ENCODE measurements at regions not wholly inside any gene's neighbourhood (a gene's known extent, or its start where the extent isn't known, plus 50 kb on each side); places are given as distances from the start of the nearest gene placed in this dataset.

- Histone ChIP-seq H3K4me3 (ENCODE audit: low read depth in 1 of 3, low read length in 3 of 3) (no peak overlapping the region), H3K9ac (ENCODE audit: low read depth in 1 of 2, low read length in 2 of 2) (no peak overlapping the region), H3K36me3 (ENCODE audit: control insufficient read depth in 4 of 4, insufficient read depth in 3 of 4, low read depth in 1 of 4, low read length in 3 of 4) (no peaks in the 10 kb centered on the region), H3K4me1 (ENCODE audit: control insufficient read depth in 4 of 4, insufficient read depth in 4 of 4, low read length in 3 of 4) (peaks cover 0 to 3% (median under 1%) of the 10 kb centered on the region in 4 donors), H3K27me3 (ENCODE audit: control insufficient read depth in 4 of 4, insufficient read depth in 4 of 4, low read length in 3 of 4) (no peaks in the 10 kb centered on the region), H3K27ac (ENCODE audit: low read depth in 1 of 2, low read length in 2 of 2) (no peak overlapping the region), H3K9me3 (ENCODE audit: control insufficient read depth in 4 of 4, low read length in 3 of 4) (no peaks in the 10 kb centered on the region)
- 57% methylated on average over 7 of the region's 7 CpGs for WGBS
- DNase-seq (ENCODE audit: low spot score), result no peak
- no peak for TF ChIP-seq MAX (IDR thresholded peaks at IDR 0.05)
- TF ChIP-seq, protein P1, sequence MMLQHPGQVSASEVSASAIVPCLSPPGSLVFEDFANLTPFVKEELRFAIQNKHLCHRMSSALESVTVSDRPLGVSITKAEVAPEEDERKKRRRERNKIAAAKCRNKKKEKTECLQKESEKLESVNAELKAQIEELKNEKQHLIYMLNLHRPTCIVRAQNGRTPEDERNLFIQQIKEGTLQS (IDR thresholded peaks at IDR 0.05), result no peak
- TF ChIP-seq CTCF (IDR thresholded peaks at IDR 0.05; ENCODE audit: low read depth, low read length, missing input control), result no peak
Measured at GRCh38 chr9:13586587-13587374, 307.3 kb upstream of the MPDZ start.

DNA sequence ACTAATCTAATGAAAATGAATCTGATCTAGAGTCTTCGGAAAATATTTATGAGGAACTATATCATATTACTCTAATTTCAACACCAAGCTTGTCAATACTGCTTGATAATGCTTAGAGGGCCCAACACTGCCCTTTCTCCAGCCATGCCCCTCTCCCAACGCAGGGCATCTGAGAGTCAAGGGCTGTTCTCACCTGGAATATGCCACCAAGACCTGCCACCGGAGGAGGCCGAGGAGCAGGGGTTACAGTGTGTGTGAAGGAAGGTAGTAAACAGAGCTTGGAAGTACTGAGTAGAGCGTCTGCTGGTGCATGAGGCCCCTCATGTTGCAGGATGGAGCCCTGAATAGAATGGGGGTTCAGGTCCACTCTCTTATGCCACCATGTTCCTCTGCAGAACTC is 301.3 kb upstream of the MPDZ start:
- DNase-seq (ENCODE audit: low spot score), result no peak
- Histone ChIP-seq H3K4me1 (ENCODE audit: control insufficient read depth in 4 of 4, insufficient read depth in 4 of 4, low read length in 3 of 4) (peaks cover 0 to 2% (median 0%) of the 10 kb centered on the region in 4 donors), H3K4me3 (ENCODE audit: low read depth in 1 of 3, low read length in 3 of 3) (no peak overlapping the region), H3K27me3 (ENCODE audit: control insufficient read depth in 4 of 4, insufficient read depth in 4 of 4, low read length in 3 of 4) (peaks cover 0 to 3% (median 0%) of the 10 kb centered on the region in 4 donors), H3K9ac (ENCODE audit: low read depth in 1 of 2, low read length in 2 of 2) (no peak overlapping the region), H3K27ac (ENCODE audit: low read depth in 1 of 2, low read length in 2 of 2) (no peak overlapping the region), H3K9me3 (ENCODE audit: control insufficient read depth in 4 of 4, low read length in 3 of 4) (no peaks in the 10 kb centered on the region), H3K36me3 (ENCODE audit: control insufficient read depth in 4 of 4, insufficient read depth in 3 of 4, low read depth in 1 of 4, low read length in 3 of 4) (no peaks in the 10 kb centered on the region)
- WGBS, result 85% methylated on average over 5 of the region's 5 CpGs
- TF ChIP-seq JUND (IDR thresholded peaks at IDR 0.05) (no peak), SP1 (IDR thresholded peaks at IDR 0.05) (no peak), RXRA (IDR thresholded peaks at IDR 0.05) (no peak), HNF4G (IDR thresholded peaks at IDR 0.05) (no peak), CTCF (IDR thresholded peaks at IDR 0.05; ENCODE audit: low read depth, low read length, missing input control) (no peak), MAX (IDR thresholded peaks at IDR 0.05) (no peak), RAD21 (IDR thresholded peaks at IDR 0.05) (no peak), FOXA1 (IDR thresholded peaks at IDR 0.05) (no peak), NR2F2 (IDR thresholded peaks at IDR 0.05) (no peak), HNF4A (conservative IDR thresholded peaks at IDR 0.05) (no peak), FOXA2 (IDR thresholded peaks at IDR 0.05) (no peak), YY1 (IDR thresholded peaks at IDR 0.05) (no peak), EGR1 (IDR thresholded peaks at IDR 0.05; ENCODE audit: low read depth in 2 of 2) (no peak)
- TF ChIP-seq, protein P2, sequence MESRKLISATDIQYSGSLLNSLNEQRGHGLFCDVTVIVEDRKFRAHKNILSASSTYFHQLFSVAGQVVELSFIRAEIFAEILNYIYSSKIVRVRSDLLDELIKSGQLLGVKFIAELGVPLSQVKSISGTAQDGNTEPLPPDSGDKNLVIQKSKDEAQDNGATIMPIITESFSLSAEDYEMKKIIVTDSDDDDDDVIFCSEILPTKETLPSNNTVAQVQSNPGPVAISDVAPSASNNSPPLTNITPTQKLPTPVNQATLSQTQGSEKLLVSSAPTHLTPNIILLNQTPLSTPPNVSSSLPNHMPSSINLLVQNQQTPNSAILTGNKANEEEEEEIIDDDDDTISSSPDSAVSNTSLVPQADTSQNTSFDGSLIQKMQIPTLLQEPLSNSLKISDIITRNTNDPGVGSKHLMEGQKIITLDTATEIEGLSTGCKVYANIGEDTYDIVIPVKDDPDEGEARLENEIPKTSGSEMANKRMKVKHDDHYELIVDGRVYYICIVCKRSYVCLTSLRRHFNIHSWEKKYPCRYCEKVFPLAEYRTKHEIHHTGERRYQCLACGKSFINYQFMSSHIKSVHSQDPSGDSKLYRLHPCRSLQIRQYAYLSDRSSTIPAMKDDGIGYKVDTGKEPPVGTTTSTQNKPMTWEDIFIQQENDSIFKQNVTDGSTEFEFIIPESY (IDR thresholded peaks at IDR 0.05), result no peak
